ENCODE measurements at regions not wholly inside any gene's neighbourhood (a gene's known extent, or its start where the extent isn't known, plus 50 kb on each side); places are given as distances from the start of the nearest gene placed in this dataset.

DNA sequence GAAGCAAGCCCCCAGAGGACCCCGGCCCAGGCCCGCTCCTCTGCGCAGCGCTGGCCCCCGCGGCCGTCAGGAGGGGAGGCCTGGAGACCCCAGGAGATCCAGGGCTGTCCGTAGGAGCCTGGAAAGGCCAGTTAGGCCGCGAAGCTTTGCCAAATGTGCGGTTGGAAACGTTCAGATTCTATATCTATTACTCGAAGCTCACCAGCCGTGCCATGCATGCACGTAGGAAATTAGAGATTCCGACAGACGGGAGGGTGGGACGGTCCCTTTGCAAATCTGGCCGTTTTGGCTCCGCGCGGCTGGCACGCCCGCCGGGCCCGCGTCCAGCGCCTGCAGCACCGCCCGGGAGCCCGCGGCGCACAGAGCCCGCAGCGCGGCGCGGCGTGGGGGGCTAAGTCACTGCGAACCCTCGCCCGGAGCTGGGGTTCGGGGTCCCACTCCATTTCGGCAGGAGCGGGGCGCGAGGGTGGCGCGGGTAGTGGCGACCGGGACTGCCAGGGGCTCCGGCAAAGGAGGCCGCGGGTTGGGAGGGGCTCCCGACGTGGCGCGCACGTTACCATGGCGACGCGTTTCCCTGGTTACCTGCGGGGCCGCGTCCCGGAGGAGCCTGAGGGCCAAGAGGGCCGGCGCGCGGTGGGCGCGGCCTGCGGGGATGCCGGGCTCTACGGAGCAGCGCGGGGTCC is 488.6 kb upstream of the SMIM21 start:
- DNase-seq (ENCODE audit: low read depth in 2 of 2) = no peak

DNA sequence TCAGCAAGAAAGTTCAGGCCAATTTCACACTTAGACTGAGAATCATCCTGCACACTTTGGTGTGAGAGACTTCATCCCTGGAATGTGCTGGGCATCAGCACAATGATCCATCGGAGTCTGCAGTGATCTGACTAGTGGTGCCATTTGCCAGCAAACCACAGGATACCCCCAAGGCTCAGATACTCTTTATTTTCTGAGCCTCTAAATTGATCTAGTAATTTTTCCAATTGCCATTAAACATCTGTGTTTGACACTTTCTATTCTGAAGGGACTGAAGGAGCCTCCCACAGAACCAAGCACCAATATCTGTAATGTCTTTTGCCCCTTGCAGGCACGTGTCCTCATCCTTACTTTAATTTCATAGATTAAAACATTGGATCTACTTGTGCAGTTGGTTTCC is 485.3 kb upstream of the SMIM21 start:
- no peak for DNase-seq (ENCODE audit: low read depth in 2 of 2)

DNA sequence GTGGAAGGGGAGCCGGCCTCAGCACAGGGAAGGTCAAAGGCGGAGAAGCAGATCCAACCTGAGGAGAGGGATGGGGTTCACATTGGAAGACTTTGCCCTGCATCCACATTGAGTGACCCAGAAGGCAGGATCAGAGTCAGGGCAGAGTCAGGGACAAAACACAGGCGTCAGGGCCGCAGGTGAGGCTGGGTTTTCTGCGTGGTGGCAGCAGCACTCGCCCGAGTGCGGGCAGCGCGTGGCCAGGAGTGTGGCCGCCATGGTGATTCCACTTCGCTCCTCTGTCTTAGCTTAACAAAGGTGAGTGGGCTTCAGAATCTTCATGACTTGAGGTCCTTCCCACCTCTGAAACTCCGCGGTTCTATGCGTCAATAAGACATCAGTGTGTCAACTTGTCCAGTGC is 476.9 kb upstream of the SMIM21 start:
- no peak for DNase-seq (ENCODE audit: low read depth in 2 of 2)

DNA sequence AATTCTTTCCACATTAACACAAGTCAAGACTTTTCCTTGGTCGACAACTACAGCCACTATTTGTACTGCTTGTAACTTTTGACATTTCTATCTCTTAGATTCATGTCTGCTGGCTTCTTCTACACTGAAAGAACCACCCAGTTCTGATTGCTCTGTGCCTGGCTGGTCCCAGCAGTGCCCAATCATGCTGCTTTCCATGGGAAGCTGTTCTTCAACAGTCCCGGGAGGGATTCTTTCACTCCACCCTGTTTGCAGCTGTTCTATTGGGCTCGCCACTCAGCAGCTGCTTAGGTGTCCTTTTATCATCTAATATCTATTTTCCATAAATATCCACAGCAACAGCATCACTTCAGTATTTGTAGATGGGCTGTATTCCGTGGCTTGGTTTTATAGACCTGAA is 471.1 kb upstream of the SMIM21 start:
- no peak for DNase-seq (ENCODE audit: low read depth in 2 of 2)

DNA sequence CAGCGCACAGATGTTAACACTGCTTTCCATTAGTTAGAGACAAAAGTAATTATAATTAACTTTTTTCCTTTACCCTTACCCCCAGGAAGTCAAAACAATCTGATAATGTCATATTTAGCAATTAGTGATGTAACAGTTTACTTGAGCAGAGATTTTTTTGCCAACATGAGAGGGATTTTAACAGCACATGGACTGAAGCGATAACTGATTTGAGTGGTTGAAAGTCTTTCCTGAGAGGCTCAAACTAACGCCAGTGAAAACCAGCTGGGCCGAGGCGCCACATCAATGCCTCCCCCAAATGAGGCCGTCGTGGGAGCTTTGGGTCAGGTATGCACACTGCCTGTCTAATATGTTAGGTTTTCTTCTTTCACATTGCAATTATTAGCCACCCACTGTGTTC is 469.9 kb upstream of the SMIM21 start:
- DNase-seq (ENCODE audit: low read depth in 2 of 2) = no peak

DNA sequence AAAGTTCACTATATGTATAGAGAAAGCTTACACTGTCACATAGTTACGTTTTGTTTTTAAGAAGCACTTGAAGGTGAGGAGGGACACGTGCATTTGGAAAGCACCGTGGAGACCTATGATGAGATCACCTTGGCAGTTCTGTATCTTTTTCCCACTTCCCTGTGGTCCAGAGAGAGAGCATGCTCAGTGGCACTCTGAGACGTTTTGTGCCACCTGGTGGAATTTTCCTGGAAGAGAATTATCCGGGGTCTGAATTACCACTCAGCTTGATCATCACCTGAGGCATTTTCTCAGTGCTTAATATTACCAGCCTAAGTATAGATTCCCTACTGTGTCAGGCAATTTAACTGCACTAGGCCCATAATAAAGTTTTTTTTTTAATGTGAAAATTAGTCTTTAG is 469.4 kb upstream of the SMIM21 start:
- DNase-seq (ENCODE audit: low read depth in 2 of 2) = no peak

DNA sequence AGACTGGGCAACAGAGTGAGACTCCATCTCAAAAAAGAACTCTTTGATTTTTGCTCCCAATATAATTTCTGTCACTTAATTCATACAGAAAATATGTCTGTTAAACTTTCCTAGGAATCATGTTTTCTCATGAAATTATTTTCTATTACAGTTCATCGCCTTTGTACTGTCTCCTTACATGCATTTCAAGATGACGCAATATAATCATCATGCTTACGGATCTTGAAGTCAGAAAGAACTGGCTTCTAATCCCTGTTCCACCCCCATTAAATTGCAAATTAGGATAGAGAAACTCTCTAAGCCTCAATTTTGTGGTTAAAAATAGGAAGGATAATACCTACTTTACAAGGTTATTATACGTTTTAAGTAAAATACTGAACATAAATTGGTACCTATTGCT is 467.6 kb upstream of the SMIM21 start:
- DNase-seq (ENCODE audit: low read depth in 2 of 2) = no peak

DNA sequence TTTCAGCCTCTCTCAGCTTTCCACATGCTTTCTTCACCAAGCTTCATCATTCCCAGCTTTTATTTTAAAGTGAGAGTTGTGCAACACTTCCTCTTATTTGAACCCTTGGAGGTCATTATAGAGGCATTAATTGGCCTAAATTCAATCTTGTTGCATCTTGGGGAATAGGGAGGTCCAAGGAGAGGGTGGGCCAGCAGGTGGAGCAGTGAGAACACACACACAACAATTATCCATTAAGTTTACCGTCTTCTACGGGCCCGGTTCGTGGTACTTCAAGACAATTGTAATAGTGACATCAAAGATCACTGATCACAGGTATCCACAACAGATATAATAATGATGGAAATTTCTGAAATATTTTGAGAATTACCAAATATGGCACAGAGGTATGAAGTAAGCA is 457.2 kb upstream of the SMIM21 start:
- no peak for DNase-seq (ENCODE audit: low read depth in 2 of 2)

DNA sequence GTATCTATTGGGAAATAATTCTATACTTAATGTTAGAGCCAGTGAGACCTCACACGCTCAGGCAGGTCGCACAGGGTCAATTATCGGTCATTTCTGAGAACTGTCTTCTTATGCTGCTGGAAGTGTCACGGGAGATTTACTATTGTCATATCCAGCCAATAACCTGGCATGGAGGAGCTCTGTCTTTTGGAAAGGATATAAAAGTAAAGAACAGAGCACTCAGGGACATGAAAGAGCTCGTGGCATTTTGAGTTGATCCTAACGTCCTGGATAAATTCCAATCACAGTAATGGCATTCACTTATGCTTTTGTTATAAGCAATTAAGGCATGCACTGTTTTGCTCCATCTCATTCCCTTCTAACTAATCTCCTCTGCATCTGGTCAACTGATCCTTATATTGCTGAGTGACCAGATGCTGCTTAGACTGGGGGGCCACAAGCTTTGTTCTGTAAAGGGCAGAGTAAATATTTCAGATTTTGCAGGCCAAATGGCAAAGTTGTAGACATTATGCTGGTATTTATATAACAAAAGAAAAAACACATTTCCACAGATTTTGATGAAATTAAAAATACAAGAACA is 453.5 kb upstream of the SMIM21 start:
- DNase-seq (ENCODE audit: low read depth in 2 of 2) = no peak

DNA sequence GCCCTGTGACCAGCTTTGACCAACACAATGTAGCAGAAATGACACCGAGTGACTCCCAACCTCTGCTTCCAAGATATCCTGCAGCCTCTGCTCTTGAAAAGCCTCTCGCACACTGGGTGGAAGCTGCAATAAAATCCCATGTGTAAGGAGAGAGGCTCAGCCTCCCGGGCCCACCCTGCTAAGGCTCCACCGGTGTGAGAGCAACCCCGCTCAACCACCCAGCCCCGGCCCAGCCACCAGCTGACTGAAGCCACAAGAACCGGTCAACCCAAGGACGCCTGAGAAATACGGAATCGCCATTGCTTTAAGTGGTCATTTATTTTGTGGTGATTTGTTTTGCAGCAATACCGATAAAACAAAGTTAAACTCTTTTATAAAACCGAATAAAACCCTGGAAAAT is 452.8 kb upstream of the SMIM21 start:
- no peak for DNase-seq (ENCODE audit: low read depth in 2 of 2)

DNA sequence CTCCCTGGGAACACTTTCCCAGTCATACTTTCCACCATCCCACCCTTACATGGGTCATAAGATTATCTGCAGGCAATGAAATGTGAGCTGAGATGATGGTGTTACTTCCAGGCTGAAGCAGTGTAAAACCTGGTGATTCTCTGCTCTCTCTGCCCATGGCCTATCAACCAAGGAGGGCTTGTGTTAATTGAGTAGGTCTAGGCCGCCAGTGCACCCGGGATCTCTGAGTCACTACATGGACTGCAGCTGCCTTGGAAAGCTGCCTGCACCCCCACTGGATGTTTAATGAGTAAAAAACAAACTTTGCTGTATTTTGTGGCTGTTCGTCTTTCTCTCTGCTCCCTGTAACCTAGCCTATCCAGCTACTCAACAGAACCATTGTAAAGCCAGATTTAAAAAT is 451.7 kb upstream of the SMIM21 start:
- DNase-seq (ENCODE audit: low read depth in 2 of 2) = no peak

DNA sequence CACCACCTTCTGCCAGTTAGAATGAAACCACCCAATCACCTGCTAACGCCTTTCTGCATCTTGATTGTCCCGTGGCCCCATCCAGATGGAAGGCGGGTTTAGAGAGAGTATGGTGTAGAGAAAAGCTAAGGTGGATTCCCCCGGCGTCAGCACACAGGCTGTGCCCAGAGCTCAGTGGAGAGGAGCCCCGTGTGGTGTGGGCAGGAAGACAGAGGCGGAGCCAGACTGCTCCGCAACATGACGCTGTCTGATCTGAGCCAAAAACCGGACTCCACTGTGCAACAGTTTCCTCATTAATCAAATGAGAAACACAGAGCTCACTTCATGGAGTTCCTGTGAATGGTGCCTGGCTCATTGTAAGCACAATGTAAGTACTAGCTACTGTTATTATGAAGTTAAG is 448.1 kb upstream of the SMIM21 start:
- DNase-seq (ENCODE audit: low read depth in 2 of 2) = no peak

DNA sequence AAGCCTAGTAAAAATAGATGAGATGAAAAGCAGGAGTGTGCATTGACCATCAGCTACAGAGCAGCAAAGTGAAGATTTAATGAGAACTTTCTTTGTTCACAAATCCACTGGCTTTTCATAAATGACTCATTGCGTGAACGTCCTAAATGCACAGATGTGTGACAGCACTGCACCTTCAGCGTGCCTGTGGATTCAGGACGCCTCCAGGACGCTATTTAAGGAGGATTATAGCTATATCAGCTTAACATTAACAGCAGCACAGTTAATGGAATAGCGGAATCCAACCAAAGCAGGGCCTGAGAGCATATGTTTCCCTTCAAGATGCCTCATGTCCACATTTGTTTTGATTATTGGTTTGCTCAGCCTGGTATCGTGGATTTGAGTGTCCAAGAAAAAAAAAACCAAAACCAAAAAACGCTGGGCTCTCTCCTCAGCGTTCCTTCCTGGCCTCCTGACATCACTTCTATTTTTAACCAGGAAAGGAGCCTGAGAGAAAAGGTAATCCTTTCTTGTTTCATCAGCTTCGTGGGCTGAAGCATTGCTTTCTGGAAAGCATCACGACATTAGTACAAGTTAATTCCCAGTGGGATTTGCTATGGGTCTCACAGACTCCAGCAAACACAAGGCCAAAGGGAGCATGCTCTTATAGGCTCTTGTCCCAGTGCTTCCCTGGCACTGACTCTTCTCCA is 447.0 kb upstream of the SMIM21 start:
- DNase-seq (ENCODE audit: low read depth in 2 of 2) = no peak

DNA sequence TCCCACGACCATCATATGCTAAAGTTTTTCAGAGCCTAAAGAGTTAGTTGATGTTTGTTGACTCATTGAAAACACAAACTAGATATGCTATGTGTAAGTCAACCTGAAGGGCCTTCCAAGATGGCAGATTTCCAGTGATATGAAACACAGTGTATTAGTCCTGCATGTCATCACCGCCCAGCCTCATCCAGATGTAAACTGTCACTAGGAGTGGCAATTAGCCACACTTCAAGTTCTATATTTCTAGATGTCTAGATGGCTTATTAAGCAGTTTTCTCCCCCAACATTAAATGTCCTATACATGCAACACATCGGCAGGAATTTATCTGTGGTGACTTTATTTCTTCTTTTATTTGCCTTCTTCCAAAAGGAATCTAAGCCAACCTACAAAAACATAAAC is 444.1 kb upstream of the SMIM21 start:
- DNase-seq (ENCODE audit: low read depth in 2 of 2) = no peak

DNA sequence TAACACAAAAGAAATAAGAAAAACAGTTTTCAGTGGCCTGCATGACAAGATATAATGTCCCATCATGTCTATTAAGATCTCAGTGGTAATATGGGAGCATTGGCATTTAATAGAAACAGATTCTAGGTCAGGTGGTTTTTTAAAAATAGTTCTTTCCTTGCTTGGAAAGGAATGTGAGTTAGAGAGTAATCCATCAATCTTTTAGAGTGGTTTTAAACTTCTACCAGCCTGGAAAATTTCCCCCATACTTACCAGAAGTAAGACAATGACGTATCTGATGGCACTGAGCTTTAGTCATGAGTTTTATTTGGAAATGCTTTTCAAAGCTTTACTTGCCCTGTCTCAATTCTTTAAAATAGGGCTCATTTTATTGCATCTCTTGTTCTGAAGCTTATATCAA is 441.7 kb upstream of the SMIM21 start:
- DNase-seq (ENCODE audit: low read depth in 2 of 2) = no peak

DNA sequence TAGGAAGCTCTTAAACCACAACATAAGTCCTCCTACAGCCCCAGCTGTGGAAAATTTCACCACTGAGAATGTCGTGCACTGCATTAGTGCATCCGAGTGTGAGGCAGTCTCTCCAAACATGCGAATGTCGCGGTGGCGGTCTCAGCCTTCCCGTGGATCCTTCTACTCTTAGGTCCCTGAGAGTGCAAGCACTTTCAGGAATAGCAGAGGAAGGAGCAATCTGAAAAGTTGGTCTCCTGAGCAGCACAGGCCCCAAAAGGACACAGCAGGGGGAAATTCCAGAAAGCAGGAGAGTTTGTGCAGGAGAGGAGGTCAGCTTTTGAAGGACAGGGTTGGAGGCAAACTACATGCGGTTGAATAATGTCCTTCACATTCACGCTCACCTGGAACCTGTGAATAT is 440.5 kb upstream of the SMIM21 start:
- DNase-seq (ENCODE audit: low read depth in 2 of 2) = no peak

DNA sequence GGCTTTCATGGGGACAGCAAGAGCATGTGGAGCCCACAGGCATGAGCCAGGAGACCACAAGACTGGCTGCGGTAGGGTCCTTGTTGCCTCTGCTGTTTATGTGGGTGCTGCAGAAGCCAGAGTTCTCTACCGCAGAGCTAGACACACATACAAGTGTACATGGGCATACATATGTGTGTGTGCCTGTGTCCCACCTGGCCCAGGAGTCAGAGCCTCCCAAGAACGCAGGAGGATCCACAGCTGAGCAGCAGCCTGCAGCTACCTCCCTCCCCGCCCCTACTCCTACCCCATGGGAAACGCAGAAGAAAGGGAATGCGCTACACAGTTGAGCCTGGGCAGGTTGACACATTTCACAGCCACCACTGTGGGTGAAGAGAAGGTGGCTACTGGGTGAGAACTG is 438.1 kb upstream of the SMIM21 start:
- DNase-seq (ENCODE audit: low read depth in 2 of 2) = no peak

DNA sequence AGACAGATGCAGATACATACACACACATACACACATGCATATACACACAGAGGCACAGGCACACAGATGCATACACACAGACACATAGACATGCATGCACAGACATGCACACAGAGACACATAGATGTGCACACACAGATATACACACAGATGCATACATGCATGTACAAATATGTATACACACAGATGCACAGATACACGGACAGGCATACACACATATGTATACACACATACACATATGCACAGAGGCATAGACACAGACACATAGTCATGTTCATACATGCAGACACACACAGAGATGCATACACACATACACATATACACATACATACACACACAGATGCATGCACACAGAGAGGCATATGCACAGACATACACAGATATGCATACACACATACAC is 437.3 kb upstream of the SMIM21 start:
- DNase-seq (ENCODE audit: low read depth in 2 of 2) = no peak

DNA sequence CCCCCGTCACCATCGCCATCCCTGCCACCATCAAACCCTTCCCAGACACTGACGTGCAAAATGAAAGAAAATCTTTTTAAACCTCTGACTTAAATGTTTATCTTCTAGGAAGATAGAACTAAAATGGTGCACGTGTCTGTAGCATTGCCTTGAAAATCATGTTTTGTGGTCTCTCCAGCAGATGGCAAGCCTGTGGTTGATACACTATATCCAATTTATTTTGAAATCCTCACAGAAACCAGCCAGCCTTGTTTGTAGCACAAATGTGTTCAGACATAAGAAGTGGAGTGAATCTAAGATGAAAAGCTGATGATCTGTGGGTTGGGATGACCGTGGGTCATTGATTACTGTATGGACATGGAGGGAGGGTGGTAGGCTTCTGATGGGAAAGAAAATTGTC is 436.2 kb upstream of the SMIM21 start:
- no peak for DNase-seq (ENCODE audit: low read depth in 2 of 2)

DNA sequence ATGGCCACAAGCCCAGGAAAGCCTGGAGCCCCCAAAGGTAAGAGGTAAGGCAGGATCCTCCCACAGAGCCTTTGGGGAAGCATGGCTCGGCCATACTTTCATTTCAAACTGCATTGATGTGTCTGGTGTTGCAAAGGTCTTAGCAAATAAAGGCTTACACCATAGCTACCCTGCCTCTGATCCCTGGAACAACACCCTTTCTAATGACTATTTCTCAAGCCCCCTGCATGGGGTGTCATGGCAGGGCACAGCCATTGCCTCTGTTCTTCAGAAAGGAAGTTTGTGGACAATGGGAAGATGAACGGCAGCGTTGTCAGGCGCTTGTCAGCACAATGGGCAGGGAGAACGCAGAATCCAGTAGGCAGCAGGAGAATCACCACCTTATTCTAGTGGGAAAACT is 435.0 kb upstream of the SMIM21 start:
- DNase-seq (ENCODE audit: low read depth in 2 of 2) = no peak

DNA sequence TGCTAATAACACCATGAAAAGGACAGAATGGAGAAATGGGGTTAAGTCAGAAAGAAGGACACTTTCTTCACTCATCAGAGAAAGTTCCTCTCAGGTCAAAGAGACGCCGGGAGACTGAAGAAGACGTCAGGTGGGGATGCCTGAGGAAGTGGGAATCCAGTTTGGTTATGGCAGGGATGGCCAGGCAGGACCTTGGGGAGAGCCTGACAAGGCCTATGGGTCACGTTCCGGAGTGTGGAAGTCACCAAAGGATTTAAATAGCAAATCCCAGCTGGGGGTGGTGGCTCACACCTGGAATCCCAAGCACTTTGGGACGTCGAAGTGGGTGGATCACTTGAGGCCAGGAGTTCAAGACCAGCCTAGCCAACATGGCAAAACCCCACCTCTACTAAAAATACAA is 432.7 kb upstream of the SMIM21 start:
- no peak for DNase-seq (ENCODE audit: low read depth in 2 of 2)

DNA sequence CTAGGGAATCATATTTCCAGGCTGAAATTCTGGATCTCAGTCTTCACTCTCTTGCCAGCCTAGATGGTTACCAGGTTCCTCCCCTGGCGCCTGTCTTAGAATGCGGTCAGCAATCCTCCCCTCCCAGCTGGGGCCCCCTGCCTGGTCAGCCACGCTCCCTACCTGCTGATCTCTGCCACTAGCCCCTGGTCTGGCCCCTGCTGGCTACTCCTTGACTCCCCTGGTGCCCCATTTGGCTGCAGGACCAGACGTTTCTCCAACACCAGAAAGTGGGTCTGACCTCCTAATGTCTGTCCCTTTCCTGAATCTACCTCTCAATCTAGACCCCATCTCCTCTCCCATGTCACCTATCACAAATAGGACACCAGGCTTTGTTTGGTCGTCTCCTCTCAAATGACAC is 432.0 kb upstream of the SMIM21 start:
- DNase-seq (ENCODE audit: low read depth in 2 of 2) = no peak

DNA sequence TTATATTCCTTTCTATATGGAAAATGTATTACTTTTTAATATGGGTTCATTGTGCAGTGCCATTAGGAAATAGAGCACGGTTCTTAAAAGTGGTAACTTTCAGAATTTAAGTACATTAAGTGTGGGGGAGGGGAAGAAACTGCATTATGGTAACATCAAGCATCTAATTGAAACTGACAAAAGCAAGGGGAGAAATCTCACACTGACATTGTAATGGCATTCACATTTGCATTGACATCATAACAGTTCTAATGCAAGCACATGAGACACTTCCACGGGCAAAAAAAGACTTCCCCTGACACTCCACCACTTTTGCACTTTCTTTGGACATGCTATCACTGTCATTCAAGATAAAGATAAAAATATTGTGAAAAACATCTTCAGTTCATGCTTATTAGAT is 431.3 kb upstream of the SMIM21 start:
- DNase-seq (ENCODE audit: low read depth in 2 of 2) = no peak

DNA sequence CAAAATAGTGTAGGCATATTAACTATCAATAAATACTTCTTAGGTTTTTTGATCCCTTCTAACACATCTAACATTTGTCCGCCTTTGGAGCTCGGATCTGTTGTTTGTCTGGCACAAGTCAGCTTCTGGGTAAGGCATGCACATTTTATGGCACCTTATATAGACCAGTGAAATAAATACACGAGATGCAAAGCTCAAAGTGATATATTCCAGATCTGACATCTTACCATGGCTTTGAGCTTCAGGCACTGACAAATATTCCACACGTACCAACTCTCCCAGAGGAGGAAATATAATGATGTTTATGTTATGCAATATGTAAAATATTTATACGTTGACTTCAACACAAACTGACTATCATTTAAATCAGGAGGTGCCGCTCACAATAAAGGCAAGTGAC is 430.1 kb upstream of the SMIM21 start:
- no peak for DNase-seq (ENCODE audit: low read depth in 2 of 2)

Measured in stimulated activated CD8-positive, alpha-beta memory T cell treated with anti-CD3 and anti-CD28 coated beads, Interleukin-2, amount 100 ng/mL, for 48 hours (primary cell).